ENCODE measurements at regions not wholly inside any gene's neighbourhood (a gene's known extent, or its start where the extent isn't known, plus 50 kb on each side); places are given as distances from the start of the nearest gene placed in this dataset.

GRCh38 chr3:59519094-59519493 lies 469.3 kb upstream of the CFAP20DC start:
- H3K4me3 ChIP-seq = no peak overlapping the region
- H3K9me3 ChIP-seq = no peaks in the 10 kb centered on the region
- TF ChIP-seq EP300 (IDR thresholded peaks at IDR 0.05) = no peak
- no peak for TF ChIP-seq POLR2AphosphoS5 (IDR thresholded peaks at IDR 0.05)
- no peak for TF ChIP-seq POLR2A (IDR thresholded peaks at IDR 0.05)
- no peak for TF ChIP-seq CTCF (IDR thresholded peaks at IDR 0.05)
- no peaks in the 10 kb centered on the region for H3K4me1 ChIP-seq
- no peak overlapping the region for H3K27ac ChIP-seq
- no peak for DNase-seq
- no peaks in the 10 kb centered on the region for H3K36me3 ChIP-seq
- no peaks in the 10 kb centered on the region for H3K27me3 ChIP-seq
- ATAC-seq (ENCODE audit: low FRiP score in 2 of 2) = no peak
- WGBS, 2 donors = 81 to 85% methylated on average over 6 of the region's 6 CpGs

GRCh38 chr3:59518283-59519055 lies 468.6 kb upstream of the CFAP20DC start:
- H3K4me3 ChIP-seq = no peak overlapping the region
- H3K4me1 ChIP-seq = no peaks in the 10 kb centered on the region
- 88 to 89% methylated on average over 14 of the region's 14 CpGs for WGBS, 2 donors
- DNase-seq (no peak), ATAC-seq (ENCODE audit: low FRiP score in 2 of 2) (no peak)
- no peak overlapping the region for H3K27ac ChIP-seq
- no peaks in the 10 kb centered on the region for H3K36me3 ChIP-seq
- H3K27me3 ChIP-seq = no peaks in the 10 kb centered on the region
- H3K9me3 ChIP-seq = no peaks in the 10 kb centered on the region
- TF ChIP-seq EP300 (IDR thresholded peaks at IDR 0.05) = no peak
- TF ChIP-seq POLR2A (IDR thresholded peaks at IDR 0.05) = no peak
- no peak for TF ChIP-seq CTCF (IDR thresholded peaks at IDR 0.05)
- TF ChIP-seq POLR2AphosphoS5 (IDR thresholded peaks at IDR 0.05) = no peak

DNA sequence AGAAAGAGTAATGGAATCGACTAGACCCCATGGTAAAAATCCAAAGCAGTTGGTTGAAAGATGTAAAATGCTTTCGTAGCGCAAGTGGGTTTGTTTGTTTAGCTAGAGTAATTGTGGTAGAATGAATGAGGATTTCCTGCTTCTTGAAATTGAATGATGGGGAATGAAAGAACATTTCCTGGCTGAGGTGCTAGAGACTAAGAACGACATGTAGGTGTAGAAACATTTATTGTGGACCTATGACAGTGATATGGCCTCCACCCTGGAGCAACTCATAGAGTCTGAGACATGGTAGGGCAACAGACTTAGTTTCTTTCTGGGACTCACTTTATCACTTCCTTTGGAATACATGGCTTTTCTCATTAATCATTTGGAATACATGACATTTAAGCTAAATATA lies 467.6 kb upstream of the CFAP20DC start:
- 45 to 54% methylated on average over 4 of the region's 4 CpGs for WGBS, 2 donors
- Histone ChIP-seq H3K27me3 (no peaks in the 10 kb centered on the region), H3K4me1 (no peaks in the 10 kb centered on the region), H3K36me3 (no peaks in the 10 kb centered on the region), H3K27ac (no peak overlapping the region), H3K4me3 (no peak overlapping the region), H3K9me3 (no peaks in the 10 kb centered on the region)
- DNase-seq (no peak), ATAC-seq (ENCODE audit: low FRiP score in 2 of 2) (no peak)
- TF ChIP-seq POLR2A (IDR thresholded peaks at IDR 0.05) (no peak), CTCF (IDR thresholded peaks at IDR 0.05) (no peak), POLR2AphosphoS5 (IDR thresholded peaks at IDR 0.05) (no peak), EP300 (IDR thresholded peaks at IDR 0.05) (no peak)

- H3K4me3 ChIP-seq = no peak overlapping the region
These were observed 466.1 kb upstream of the CFAP20DC start for GRCh38 chr3:59515966-59516365.

More at GRCh38 chr3:59515966-59516365, 466.1 kb upstream of the CFAP20DC start:
- no peak overlapping the region for H3K27ac ChIP-seq
- no peak for TF ChIP-seq EP300 (IDR thresholded peaks at IDR 0.05)
- TF ChIP-seq POLR2AphosphoS5 (IDR thresholded peaks at IDR 0.05) = no peak
- TF ChIP-seq POLR2A (IDR thresholded peaks at IDR 0.05) = no peak
- no peak for TF ChIP-seq CTCF (IDR thresholded peaks at IDR 0.05)
- no peaks in the 10 kb centered on the region for H3K4me1 ChIP-seq
- DNase-seq (no peak), ATAC-seq (ENCODE audit: low FRiP score in 2 of 2) (no peak)
- no peaks in the 10 kb centered on the region for H3K36me3 ChIP-seq
- no peaks in the 10 kb centered on the region for H3K9me3 ChIP-seq
- H3K27me3 ChIP-seq = no peaks in the 10 kb centered on the region
- WGBS, 2 donors = 73 to 74% methylated on average over 3 of the region's 3 CpGs
